ENCODE measurements at regions not wholly inside any gene's neighbourhood (a gene's known extent, or its start where the extent isn't known, plus 50 kb on each side); places are given as distances from the start of the nearest gene placed in this dataset.
"Not testable (repeated sequence)": the region's sequence is repeated elsewhere in the genome, so short reads cannot be mapped to it uniquely, and the experiment has no call there.

- H3K9me3 ChIP-seq, result peaks cover 0 to 24% (median 0%) of the 10 kb centered on the region in 4 donors
- no peaks in the 10 kb centered on the region for H3K36me3 ChIP-seq
- 84% methylated on average over 3 of the region's 3 CpGs for whole genome bisulfite sequencing
- no peak for TF ChIP-seq EP300 (IDR thresholded peaks at IDR 0.05)
- TF ChIP-seq POLR2A (IDR thresholded peaks at IDR 0.05; ENCODE audit: low read depth), result no peak
- TF ChIP-seq POLR2AphosphoS5 (IDR thresholded peaks at IDR 0.05), result no peak
- no peak for TF ChIP-seq CTCF (IDR thresholded peaks at IDR 0.05)
- no peaks in the 10 kb centered on the region for H3K27me3 ChIP-seq
- H3K4me3 ChIP-seq, result no peak overlapping the region
- no peaks in the 10 kb centered on the region for H3K4me1 ChIP-seq
- intact Hi-C loops (cut with DNase I), result no loop called here
- DNase-seq (ENCODE audit: extremely low spot score), result no peak
- H3K27ac ChIP-seq (replicated peaks in 1 of 4), result no peak overlapping the region
These were observed 103.1 kb upstream of the FAM47B start for GRCh38 chrX:34839451-34839850.

GRCh38 chrX:34841205-34841604 lies 101.4 kb upstream of the FAM47B start:
- intact Hi-C loops (cut with DNase I); H3K27me3 ChIP-seq; DNase-seq (ENCODE audit: extremely low spot score): not testable (repeated sequence)

GRCh38 chrX:34848281-34848680 lies 94.3 kb upstream of the FAM47B start:
- no peaks in the 10 kb centered on the region for H3K36me3 ChIP-seq
- DNase-seq (ENCODE audit: extremely low spot score), result no peak
- H3K4me3 ChIP-seq, result no peak overlapping the region
- H3K27me3 ChIP-seq, result no peaks in the 10 kb centered on the region
- H3K27ac ChIP-seq (replicated peaks in 1 of 4), result no peak overlapping the region
- TF ChIP-seq POLR2A (IDR thresholded peaks at IDR 0.05; ENCODE audit: low read depth) (no peak), CTCF (IDR thresholded peaks at IDR 0.05) (no peak), POLR2AphosphoS5 (IDR thresholded peaks at IDR 0.05) (no peak), EP300 (IDR thresholded peaks at IDR 0.05) (no peak)
- no peaks in the 10 kb centered on the region for H3K9me3 ChIP-seq
- WGBS, result 67% methylated on average over 3 of the region's 3 CpGs
- H3K4me1 ChIP-seq, result no peaks in the 10 kb centered on the region
- intact Hi-C loops (cut with DNase I), result no loop called here

More at GRCh38 chrX:34841205-34841604, 101.4 kb upstream of the FAM47B start:
- H3K36me3 ChIP-seq; H3K27ac ChIP-seq (replicated peaks in 1 of 4); H3K4me3 ChIP-seq; H3K4me1 ChIP-seq: not testable (repeated sequence)
- H3K9me3 ChIP-seq, result peaks cover 0 to 24% (median 0%) of the 10 kb centered on the region in 4 donors

GRCh38 chrX:34849371-34849770 lies 93.2 kb upstream of the FAM47B start:
- Histone ChIP-seq H3K27ac (replicated peaks in 1 of 4) (no peak overlapping the region), H3K27me3 (no peaks in the 10 kb centered on the region), H3K4me3 (no peak overlapping the region), H3K9me3 (no peaks in the 10 kb centered on the region), H3K36me3 (no peaks in the 10 kb centered on the region), H3K4me1 (no peaks in the 10 kb centered on the region)
- TF ChIP-seq POLR2AphosphoS5 (IDR thresholded peaks at IDR 0.05) (no peak), POLR2A (IDR thresholded peaks at IDR 0.05; ENCODE audit: low read depth) (no peak), EP300 (IDR thresholded peaks at IDR 0.05) (no peak), CTCF (IDR thresholded peaks at IDR 0.05) (no peak)
- 19% methylated on average over 1 of the region's 1 CpG for WGBS
- intact Hi-C loops (cut with DNase I), result no loop called here
- DNase-seq (ENCODE audit: extremely low spot score), result no peak

GRCh38 chrX:34859191-34859590 lies 83.4 kb upstream of the FAM47B start:
- no peaks in the 10 kb centered on the region for H3K27me3 ChIP-seq
- no peak overlapping the region for H3K27ac ChIP-seq (replicated peaks in 1 of 4)
- WGBS, result 54% methylated on average over 2 of the region's 2 CpGs
- DNase-seq (ENCODE audit: extremely low spot score), result no peak
- H3K36me3 ChIP-seq, result no peaks in the 10 kb centered on the region
- no peak overlapping the region for H3K4me3 ChIP-seq
- H3K4me1 ChIP-seq, result peaks cover 0 to 8% (median 0%) of the 10 kb centered on the region in 4 donors
- no peaks in the 10 kb centered on the region for H3K9me3 ChIP-seq
- no peak for TF ChIP-seq EP300 (IDR thresholded peaks at IDR 0.05)
- no peak for TF ChIP-seq POLR2A (IDR thresholded peaks at IDR 0.05; ENCODE audit: low read depth)
- no peak for TF ChIP-seq POLR2AphosphoS5 (IDR thresholded peaks at IDR 0.05)
- TF ChIP-seq CTCF (IDR thresholded peaks at IDR 0.05), result no peak
- intact Hi-C loops (cut with DNase I), result no loop called here
